AG08395 (cell line): ENCODE measurements at regions not wholly inside any gene's neighbourhood (a gene's known extent, or its start where the extent isn't known, plus 50 kb on each side); places are given as distances from the start of the nearest gene placed in this dataset.
"Not testable (repeated sequence)": the region's sequence is repeated elsewhere in the genome, so short reads cannot be mapped to it uniquely, and the experiment has no call there.

Experiments
- DNase-seq: peaks from one replicate; pipeline ENCODE4 v3.0.0; 2012; ENCODE audit warnings: mixed read lengths, low spot score

GRCh38 chr11:49499117-49499516 lies 290.7 kb upstream of the FOLH1 start:
- DNase-seq, result no peak

DNA sequence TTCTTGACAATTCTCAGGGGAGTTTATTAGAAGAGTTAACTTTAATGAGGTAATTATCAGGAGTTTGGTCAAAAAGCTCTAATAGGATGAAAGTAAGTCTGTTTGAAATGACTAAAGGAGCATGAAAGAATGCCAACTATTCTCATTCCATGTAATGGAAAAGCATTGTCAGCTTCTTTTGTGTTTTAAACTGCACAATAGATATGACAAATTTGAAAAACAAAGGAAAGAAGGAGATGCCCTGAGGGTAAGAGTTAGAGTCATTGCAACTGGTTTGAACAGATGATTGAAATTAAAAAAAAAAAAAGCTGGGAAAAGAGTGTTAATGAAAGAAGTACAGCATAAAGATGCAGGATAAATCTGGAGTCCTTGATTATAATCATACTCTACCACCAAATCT lies 296.8 kb upstream of the FOLH1 start:
- no peak for DNase-seq

DNA sequence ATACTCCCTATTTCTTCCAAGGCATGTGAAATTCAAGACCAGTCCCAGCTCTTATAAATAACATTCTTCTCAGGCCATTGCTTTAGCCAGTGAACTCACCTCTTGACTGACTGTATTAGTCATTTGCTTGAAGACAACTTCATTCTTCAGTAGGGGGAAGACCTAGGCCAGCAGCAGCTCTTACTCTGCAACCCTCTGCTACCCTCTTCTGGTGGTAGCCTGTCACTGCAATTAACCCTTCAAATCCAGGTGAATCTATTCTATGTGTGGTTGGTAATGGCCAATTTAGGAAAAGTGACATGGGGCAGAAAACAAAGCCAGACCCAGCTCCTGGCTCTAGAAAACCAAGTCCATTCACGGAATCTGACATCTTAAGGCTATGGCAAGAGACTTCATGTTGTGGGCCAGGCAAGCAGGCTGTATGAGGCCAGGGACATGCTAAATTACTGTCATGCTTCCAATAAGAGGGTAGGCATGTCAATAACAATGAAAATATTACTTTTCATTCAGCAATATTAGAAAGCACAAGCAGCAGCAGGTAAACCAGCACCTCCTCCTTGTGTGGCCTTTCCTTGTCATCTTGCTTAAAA lies 317.9 kb upstream of the FOLH1 start:
- peak; percentile 1 for DNase-seq

DNA sequence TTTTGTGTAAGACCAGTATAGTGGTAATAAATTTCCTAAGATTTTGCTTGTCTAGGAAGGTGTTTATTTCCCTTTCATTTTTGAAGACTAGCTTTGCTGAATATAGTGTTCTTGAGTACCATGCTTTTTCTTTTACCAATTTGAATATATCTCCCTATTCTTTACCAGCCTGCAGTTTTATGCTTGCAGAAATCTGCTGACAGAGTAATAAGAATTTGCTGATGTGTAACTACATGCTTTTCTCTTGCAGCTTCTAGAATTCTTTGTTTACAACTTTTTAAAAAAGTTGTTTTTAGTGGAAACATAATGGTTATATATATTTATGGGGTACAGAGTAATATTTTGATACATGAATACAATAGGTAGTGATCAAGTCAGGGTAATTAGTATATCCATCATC lies 324.8 kb upstream of the FOLH1 start:
- no peak for DNase-seq

DNA sequence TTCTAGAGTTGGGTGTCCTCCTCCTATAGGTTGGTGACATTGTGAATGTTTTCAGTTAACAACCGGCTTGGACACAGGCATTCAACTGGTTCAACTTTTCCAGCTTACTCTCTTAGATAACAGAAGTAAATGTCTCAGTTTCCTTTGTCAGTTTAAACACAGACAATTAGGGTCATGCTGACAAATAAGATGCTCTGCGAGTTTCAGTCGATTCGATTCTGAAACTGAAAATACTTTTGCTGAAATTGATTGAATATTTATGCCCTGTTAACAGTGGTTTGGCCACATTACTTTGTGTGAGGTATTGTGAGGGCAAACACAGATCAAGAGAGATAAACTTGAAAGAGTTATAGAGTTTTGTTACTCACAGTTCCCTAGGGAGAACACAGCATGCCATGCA lies 330.5 kb upstream of the FOLH1 start:
- DNase-seq, result not testable (repeated sequence)

DNA sequence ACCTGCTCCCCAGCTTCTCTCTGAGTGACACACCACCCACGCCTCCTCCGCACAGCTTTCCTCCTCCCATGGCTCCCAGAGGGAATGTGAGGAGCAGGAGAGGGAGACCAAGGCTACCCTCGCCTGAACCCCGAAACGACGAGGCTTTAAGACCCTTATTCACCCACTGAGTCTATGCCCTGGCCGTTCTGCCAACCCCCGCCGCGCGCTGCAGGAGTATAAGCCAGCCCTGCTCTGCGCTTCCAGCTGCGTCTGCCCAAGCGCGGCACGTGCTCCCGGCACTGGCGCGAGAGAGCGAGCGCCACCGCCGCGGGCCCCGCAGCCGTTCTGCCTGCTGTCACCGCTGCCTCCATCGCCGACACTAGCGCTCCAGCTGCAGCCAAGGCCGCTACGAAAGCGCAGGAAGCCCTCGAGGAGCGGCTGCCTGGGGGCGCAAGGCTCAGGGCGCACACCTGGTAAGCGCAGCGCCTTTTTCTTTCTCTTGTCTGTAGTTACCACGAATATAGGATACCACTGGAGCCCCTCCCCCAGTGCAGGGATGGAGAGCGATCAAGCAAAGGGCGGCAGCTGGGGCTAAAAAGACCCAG lies 350.0 kb upstream of the FOLH1 start:
- DNase-seq, result not testable (repeated sequence)

DNA sequence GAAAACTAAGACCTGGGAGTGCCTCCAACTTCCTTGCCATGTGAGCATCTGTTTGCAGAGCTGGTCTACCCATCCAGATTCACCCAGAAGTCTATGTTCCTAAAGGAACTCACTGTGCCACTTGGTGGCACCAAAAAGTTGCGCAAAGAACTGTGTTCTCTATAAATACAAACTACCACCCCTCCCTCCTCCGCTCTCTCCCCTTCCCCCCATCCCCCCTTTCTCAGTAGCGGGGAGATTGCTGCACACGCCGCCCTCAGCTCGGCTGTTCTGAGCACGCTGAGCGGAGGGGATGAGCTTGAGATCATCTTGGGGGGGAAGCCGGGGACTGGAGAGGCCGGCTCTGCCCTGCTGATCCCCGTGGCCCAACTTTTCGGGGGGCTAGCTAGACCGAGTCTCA lies 352.2 kb upstream of the FOLH1 start:
- DNase-seq, result not testable (repeated sequence)

DNA sequence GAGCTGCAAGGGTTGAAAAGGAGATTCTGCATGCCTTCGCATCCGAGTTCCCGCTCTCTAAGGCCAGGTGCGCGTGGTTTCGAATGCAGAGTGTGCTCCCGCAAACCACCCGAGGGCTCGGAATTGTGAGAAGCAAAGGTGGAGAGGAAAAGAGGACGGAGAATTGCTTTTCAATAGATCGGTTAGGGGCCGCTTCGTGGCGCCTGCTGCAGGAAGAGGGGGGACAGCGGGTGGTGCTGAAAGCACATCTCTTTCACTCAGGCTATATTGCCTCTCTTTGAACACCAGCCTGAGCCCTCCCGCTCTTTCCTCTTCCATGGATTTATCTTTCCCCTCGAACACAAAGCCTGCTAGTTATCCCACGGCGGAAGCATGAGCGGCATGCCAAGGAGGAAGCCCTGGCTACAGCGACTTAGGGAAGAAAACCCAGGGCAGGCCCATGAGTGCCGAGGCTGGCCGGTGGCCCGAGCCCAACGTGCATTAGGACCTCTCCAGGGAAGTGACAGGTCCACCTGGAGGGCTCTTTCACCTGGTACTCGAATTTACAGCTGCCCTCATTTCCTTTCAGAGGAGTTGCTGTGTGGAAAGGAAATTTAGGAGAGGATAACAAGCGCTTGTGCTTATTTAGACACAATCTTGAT lies 353.0 kb upstream of the FOLH1 start:
- DNase-seq, result not testable (repeated sequence)

DNA sequence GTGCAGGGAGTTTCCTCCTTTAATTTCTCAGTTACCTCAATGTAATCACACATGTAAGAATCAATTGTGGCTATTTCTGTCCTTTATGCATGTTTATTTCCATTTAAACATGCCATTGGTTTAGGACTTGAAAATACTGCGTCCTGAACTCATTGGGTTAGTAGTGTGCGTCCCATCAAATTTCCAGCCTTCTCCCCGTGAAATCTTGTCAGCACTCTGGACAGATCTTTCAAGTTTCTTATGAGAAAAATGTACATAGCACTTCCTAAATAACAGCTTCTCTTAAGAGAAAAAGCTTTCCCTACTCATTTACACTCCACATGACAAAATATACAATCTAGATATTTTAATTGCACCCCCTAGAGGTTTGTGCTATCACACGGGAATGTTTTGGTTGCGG lies 353.9 kb upstream of the FOLH1 start:
- not testable (repeated sequence) for DNase-seq

GRCh38 chr11:49579492-49579891 lies 371.1 kb upstream of the FOLH1 start:
- not testable (repeated sequence) for DNase-seq

DNA sequence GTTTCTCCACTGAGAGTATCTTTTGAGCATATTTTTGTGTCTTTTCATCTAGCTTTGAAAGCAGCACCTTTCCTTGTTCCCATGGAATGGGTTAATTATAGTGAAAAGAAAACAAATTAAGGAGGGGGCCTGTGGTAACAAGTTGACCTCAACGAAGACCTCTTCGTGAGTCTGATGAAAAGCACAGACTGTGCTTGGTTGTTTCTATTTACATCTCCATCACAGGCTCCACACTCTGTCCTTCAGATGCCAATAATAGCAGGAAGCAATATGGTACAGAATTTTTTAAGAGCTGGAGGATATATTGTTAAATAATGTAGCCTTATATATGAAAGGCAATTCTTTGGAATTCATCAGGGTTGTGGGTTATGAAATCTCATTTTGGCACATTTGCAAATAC lies 366.7 kb upstream of the OR4C13 start:
- not testable (repeated sequence) for DNase-seq

DNA sequence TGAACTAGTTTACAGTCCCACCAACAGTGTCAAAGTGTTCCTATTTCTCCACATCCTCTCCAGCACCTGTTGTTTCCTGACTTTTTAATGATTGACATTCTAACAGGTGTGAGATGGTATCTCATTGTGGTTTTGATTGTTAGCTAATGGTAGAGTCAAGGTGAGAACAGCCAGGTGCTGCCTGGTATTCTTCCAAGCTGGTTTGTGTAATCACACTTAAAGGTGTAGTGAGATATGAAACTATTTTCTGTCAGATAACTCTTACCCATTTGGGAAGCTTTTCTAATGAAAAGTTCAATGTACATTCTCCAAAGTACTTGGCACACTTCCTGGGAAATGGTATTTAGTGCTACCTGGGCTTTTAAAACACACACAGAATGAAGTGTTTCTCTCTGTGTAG lies 343.3 kb upstream of the OR4C13 start:
- not testable (repeated sequence) for DNase-seq

DNA sequence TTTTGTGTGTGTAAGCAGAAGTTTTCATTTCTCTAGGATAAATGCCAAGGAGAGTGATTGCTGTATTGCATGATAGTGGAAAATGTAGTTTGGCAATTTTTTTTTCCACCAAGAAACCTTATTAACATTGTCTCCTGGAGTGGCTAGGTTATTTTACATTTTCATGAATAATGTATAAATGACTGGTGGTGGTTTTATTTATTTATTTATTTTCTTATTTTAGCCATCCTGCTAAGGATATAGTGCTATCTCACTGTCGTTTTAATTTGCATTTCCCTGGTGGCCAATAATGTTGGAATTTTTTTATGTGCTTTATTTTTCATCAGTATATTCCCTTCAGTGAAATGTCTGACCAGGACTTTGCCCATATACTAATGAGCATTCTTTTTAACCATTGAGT lies 328.3 kb upstream of the OR4C13 start:
- not testable (repeated sequence) for DNase-seq

- not testable (repeated sequence) for DNase-seq
Measured at GRCh38 chr11:49670705-49671104, 281.5 kb upstream of the OR4C13 start.

DNA sequence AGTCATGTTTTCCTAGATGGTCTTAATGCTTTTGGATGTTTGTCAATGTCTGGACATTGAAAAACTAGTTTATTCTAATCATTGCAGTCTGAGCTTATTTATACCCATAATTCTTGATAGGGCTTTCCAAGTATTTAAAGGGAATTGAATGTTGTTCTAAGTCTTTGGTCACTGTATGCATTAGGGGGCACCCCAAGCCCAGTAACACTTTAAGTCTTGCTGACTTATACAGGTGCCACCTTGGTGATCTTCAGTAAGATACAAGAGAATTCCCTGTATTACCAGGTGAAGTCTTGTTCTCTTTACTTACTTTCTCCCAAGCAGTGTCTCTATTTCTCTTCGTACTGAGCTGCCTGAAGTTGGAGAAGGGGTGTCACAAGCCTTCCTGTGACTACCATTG lies 250.1 kb upstream of the OR4C13 start:
- DNase-seq, result not testable (repeated sequence)

DNA sequence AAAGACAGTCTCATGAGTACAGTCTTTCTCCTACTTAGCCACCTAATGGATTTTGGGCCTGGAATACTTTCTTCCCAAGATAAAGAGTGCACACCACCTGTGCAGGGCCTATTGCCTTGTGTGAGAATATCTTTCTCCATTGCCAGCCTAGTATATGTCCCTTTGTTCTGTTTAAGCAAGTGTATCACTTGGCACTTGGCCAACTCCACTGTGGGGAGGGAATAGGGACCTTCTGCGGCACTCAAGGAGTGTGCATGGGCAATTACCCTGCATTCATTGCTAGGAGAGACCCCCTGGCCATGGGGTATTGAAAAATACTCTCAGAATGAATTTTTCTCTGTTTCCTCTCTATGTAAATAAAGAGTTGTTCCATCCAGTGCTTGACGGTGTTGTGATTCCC lies 201.7 kb upstream of the OR4C13 start:
- DNase-seq, result not testable (repeated sequence)

GRCh38 chr11:49750960-49751359 lies 201.2 kb upstream of the OR4C13 start:
- DNase-seq, result not testable (repeated sequence)

DNA sequence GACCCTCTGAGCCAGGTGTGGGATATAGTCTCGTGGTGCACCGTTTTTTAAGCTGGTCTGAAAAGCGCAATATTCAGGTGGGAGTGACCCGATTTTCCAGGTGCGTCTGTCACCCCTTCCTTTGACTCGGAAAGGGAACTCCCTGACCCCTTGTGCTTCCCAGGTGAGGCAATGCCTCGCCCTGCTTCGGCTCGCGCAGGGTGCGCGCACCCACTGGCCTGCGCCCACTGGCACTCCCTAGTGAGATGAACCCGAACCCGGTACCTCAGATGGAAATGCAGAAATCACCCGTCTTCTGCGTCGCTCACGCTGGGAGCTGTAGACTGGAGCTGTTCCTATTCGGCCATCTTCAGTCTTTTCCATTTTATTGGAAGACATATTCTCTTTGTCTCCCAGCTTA lies 171.4 kb upstream of the OR4C13 start:
- not testable (repeated sequence) for DNase-seq

- not testable (repeated sequence) for DNase-seq
Measured at GRCh38 chr11:49782000-49782399, 170.2 kb upstream of the OR4C13 start.

DNA sequence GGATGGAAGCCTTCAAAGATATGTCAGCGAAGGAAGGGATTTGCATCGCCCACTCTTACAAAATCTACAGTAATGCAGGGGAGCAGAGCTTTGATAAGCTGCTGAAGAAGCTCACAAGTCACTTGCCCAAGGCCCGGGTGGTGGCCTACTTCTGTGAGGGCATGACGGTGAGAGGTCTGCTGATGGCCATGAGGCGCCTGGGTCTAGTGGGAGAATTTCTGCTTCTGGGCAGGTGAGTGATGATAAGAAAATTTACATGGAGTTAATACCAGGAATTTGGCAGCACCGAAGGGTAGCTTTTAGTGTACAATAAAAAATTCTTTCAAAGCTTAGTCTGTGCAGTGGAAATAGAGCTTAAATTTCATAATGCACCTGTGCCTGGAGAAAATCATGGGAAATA lies 168.3 kb upstream of the OR4C13 start:
- not testable (repeated sequence) for DNase-seq

DNA sequence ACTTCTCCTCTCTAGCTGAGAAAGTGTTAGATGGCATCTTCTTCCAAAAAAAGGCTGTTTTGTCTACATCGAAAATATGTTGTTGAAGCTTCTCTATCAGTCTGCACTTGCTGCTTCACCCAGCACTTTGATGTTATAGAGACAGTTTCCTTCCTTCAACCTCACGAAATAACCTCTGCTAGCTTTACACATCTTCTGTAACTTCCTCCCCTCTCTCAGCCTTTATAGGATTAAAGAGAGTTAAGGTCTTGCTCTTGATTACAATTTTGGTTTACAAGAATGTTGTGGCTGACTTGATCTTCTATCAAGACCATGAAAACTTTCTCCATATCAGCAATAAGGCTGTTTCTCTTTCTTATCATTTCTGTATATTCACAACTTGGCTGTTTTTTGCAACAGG lies 162.4 kb upstream of the OR4C13 start:
- not testable (repeated sequence) for DNase-seq

DNA sequence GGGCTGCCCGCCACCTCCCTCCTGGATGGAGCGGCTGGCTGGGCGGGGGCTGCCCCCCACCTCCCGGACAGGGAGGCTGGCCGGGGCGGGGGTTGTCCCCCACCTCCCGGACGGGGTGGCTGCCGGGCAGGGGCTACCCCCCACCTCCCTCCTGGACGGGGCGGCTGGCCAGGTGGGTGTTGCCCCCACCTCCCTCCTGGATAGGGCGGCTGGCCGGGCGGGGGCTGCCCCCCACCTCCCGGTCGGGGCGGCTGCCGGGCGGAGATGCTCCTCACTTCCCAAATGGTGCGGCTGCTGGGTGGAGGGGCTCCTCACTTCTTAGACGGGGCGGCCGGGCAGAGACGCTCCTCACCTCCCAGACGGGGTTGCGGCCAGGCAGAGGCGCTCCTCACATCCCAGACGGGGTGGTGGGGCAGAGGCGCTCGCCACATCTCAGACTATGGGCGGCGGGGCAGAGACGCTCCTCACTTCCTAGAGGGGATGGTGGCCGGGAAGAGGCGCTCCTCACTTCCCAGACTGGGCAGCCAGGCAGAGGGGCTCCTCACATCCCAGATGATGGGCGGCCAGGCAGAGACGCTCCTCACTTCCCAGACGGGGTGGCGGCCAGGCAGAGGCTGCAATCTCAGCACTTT lies 153.9 kb upstream of the OR4C13 start:
- not testable (repeated sequence) for DNase-seq
